ENCODE measurements at regions not wholly inside any gene's neighbourhood (a gene's known extent, or its start where the extent isn't known, plus 50 kb on each side); places are given as distances from the start of the nearest gene placed in this dataset.
A peak's percentile ranks its signal among the peaks of the same experiment; 100 is the strongest.

DNA sequence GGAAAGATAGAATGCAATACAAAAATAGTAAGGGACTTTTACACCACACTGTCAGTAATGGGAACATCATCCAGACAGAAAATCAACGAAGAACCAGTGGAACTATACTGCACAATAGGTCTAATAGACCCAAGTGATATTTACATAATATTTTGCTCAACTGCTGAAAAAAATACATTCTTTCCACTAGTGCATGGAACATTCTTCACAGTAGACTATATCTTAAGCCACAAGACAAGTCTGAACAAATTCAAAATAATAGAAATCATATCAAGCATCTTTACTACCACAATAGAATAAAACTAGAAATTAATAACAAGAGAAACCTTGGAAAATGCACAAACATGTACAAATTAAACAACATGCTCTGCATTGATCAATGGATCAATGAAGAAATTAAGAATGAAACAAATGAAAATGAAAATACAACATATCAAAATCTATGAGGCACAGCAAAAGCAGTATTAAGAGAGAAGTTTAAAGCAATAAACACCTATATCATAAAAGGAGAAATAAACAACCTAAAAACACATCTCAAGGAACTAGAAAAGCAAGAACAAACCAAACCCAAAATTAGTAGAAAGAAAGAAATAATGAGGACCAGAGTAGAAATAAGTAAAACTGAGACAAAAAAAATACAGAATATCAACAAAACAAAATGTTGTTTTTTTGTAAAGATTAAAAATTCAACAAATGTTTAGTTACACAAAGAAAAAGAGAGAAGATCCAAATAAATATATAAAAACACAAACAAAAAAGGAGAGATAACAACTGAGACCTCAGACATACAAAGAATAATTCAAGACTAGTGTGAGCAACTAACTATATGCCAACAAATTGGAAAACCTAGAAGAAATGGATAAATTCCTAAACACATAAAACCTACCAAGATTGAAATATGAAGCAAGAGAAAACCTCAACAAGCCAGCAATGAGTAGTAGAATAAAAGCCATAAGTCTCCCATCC, 51.5 kb upstream of the ANTXR2 start:
- TF ChIP-seq CTCF (IDR thresholded peaks at IDR 0.05; ENCODE audit: poor library complexity, severe bottlenecking) = no peak
- Histone ChIP-seq H3K27me3 (ENCODE audit: insufficient read depth, poor library complexity, severe bottlenecking) (no peaks in the 10 kb centered on the region), H3K36me3 (ENCODE audit: low read depth) (no peaks in the 10 kb centered on the region), H3K4me3 (ENCODE audit: severe bottlenecking) (no peak overlapping the region), H3K4me1 (ENCODE audit: insufficient read depth, poor library complexity, severe bottlenecking) (peaks cover 41% of the 10 kb centered on the region), H3K27ac (ENCODE audit: poor library complexity, severe bottlenecking) (peak overlapping the region; percentile 75), H3K9me3 (ENCODE audit: severe bottlenecking) (no peaks in the 10 kb centered on the region)
- no peak for DNase-seq (ENCODE audit: low spot score)
- ATAC-seq (ENCODE audit: low read depth) = no peak
